ENCODE measurements at regions not wholly inside any gene's neighbourhood (a gene's known extent, or its start where the extent isn't known, plus 50 kb on each side); places are given as distances from the start of the nearest gene placed in this dataset.

DNA sequence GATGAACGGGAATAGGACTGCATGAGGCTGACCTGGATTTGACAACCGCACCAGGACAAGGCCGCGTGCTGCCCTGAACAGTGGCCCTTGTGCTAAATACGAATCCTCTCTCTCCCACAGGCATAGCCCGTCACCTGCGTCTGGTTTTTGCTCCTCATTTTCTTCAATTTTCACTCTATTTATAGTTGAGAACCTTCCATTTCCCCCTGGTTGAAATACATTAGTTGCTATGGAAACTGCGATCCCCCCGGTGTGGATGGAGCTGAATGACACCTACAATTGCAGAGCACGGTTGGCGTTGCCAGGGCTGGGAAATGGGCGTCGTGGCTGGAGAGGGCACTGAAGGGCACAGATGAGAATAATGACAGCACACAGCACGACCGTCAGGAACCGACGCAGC, 158.6 kb upstream of the PITRM1 start:
- no peaks in the 10 kb centered on the region for H3K36me3 ChIP-seq (ENCODE audit: control insufficient read depth, insufficient read depth, low read length)
- no peak overlapping the region for H2BK120ac ChIP-seq (ENCODE audit: low read depth, low read length)
- intact Hi-C loops (cut with micrococcal nuclease) = no loop called here
- no peak overlapping the region for H3K23ac ChIP-seq (ENCODE audit: low read depth, low read length)
- H3K14ac ChIP-seq (replicated peaks; ENCODE audit: low read depth, low read length) = no peak overlapping the region
- dilution Hi-C loops (cut with HindIII; ENCODE audit: low sequenced_read_pairs, unreplicated experiment) = no loop called here
- BruUV-seq (replicated peaks) = no TSS peak
- H4K8ac ChIP-seq (ENCODE audit: low read depth in 2 of 2, low read length in 2 of 2) = no peak overlapping the region
- no peak overlapping the region for H3K9ac ChIP-seq (ENCODE audit: low read depth, low read length)
- H3K27ac ChIP-seq (ENCODE audit: insufficient read depth, low read length) = no peak overlapping the region
- H3K27me3 ChIP-seq (ENCODE audit: control insufficient read depth, insufficient read depth, low read length) = no peaks in the 10 kb centered on the region
- H2AFZ ChIP-seq (replicated peaks; ENCODE audit: low read length, poor library complexity) = no peak overlapping the region
- 97% methylated on average over 4 of the region's 17 CpGs; no CpG with 5 or more reads in 1 of the 2 experiments for WGBS, 2 experiments (ENCODE audit: extremely low coverage in 2 of 2, insufficient read length in 1 of 2)
- no peak for DNase-seq
- no peak overlapping the region for H3K4me3 ChIP-seq (ENCODE audit: insufficient read depth, low read depth, low read length)
- H3K18ac ChIP-seq (ENCODE audit: low read depth, low read length) = no peak overlapping the region
- no peaks in the 10 kb centered on the region for H4K20me1 ChIP-seq (ENCODE audit: insufficient read depth, low read length)
- no peak overlapping the region for H3K4me2 ChIP-seq (ENCODE audit: low read depth, low read length)
- H2AK5ac ChIP-seq (ENCODE audit: low read depth, low read length) = 0 out of 2 replicates have a peak overlapping the region, but pooled peaks have one; percentile 17
- no peak for ATAC-seq (ENCODE audit: low read depth)
- no peak overlapping the region for H4K91ac ChIP-seq (ENCODE audit: insufficient read depth, low read depth, low read length)
- no peak overlapping the region for H2AK9ac ChIP-seq (replicated peaks; ENCODE audit: low read depth, low read length, poor library complexity)
- POLR2A ChIA-PET (ENCODE audit: unreplicated experiment) = no interaction called here
- no peak overlapping the region for H2BK15ac ChIP-seq (ENCODE audit: low read depth, low read length)
- H3K9me1 ChIP-seq (ENCODE audit: insufficient read depth, low read length) = peaks cover 3% of the 10 kb centered on the region; the same call in 1 of the 2 replicates
- no peak overlapping the region for H3K56ac ChIP-seq (ENCODE audit: extremely low read depth, insufficient read depth, low read length)
- no peak overlapping the region for H2BK20ac ChIP-seq (ENCODE audit: low read depth, low read length)
- in situ Hi-C loops (cut with MboI; ENCODE audit: low sequenced_read_pairs) = no loop called here
- H3K4me1 ChIP-seq (ENCODE audit: control insufficient read depth, insufficient read depth, low read length) = peaks cover 2% of the 10 kb centered on the region; the same call in 1 of the 2 replicates
- H2BK5ac ChIP-seq (ENCODE audit: low read depth, low read length, poor library complexity, severe bottlenecking) = no peak overlapping the region
- H4K5ac ChIP-seq (ENCODE audit: low read depth, low read length) = no peak overlapping the region
- H3K79me1 ChIP-seq (ENCODE audit: low read depth in 1 of 2, low read length in 2 of 2) = no peaks in the 10 kb centered on the region
- no peak overlapping the region for H3K4ac ChIP-seq (ENCODE audit: low read depth, low read length)
- CTCF ChIA-PET = no interaction called here
- no peak for TF ChIP-seq MAZ (IDR thresholded peaks at IDR 0.05; ENCODE audit: borderline replicate concordance, low read depth, low read length)
- TF ChIP-seq POLR2A (IDR thresholded peaks at IDR 0.05; ENCODE audit: low read depth, low read length) = no peak
- TF ChIP-seq CHD1 (IDR thresholded peaks at IDR 0.05; ENCODE audit: low read depth, low read length) = no peak
- TF ChIP-seq, protein P1, sequence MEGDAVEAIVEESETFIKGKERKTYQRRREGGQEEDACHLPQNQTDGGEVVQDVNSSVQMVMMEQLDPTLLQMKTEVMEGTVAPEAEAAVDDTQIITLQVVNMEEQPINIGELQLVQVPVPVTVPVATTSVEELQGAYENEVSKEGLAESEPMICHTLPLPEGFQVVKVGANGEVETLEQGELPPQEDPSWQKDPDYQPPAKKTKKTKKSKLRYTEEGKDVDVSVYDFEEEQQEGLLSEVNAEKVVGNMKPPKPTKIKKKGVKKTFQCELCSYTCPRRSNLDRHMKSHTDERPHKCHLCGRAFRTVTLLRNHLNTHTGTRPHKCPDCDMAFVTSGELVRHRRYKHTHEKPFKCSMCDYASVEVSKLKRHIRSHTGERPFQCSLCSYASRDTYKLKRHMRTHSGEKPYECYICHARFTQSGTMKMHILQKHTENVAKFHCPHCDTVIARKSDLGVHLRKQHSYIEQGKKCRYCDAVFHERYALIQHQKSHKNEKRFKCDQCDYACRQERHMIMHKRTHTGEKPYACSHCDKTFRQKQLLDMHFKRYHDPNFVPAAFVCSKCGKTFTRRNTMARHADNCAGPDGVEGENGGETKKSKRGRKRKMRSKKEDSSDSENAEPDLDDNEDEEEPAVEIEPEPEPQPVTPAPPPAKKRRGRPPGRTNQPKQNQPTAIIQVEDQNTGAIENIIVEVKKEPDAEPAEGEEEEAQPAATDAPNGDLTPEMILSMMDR (conservative IDR thresholded peaks at IDR 0.05; ENCODE audit: low read depth, low read length) = no peak
- TF ChIP-seq MXI1 (IDR thresholded peaks at IDR 0.05; ENCODE audit: borderline replicate concordance, low read depth, low read length) = no peak
- no peak for TF ChIP-seq RCOR1 (IDR thresholded peaks at IDR 0.05; ENCODE audit: insufficient replicate concordance, low read length)
- no peak for TF ChIP-seq RFX5 (IDR thresholded peaks at IDR 0.05; ENCODE audit: low read depth, low read length)
- no peak for TF ChIP-seq BHLHE40 (IDR thresholded peaks at IDR 0.05; ENCODE audit: low read depth, low read length)
- TF ChIP-seq CEBPB (IDR thresholded peaks at IDR 0.05; ENCODE audit: low read depth, low read length) = no peak
- no peak for TF ChIP-seq MAFK (IDR thresholded peaks at IDR 0.05; ENCODE audit: low read depth, low read length)
- TF ChIP-seq USF2 (IDR thresholded peaks at IDR 0.05; ENCODE audit: low read depth, low read length) = no peak
- TF ChIP-seq NFE2L2 (IDR thresholded peaks at IDR 0.05; ENCODE audit: low read depth, low read length) = no peak
- H3K9me3 ChIP-seq (ENCODE audit: control insufficient read depth, insufficient read depth, low read length) = no peaks in the 10 kb centered on the region
